NB4 (cell line): ENCODE measurements at regions not wholly inside any gene's neighbourhood (a gene's known extent, or its start where the extent isn't known, plus 50 kb on each side); places are given as distances from the start of the nearest gene placed in this dataset.

Experiments
- CTCF ChIP-seq: IDR thresholded peaks from one replicate; pipeline ENCODE4 v1.5.1; 2012; ENCODE audit warnings: low read depth, low read length
- POLR2A ChIP-seq: IDR thresholded peaks from 2 replicates; pipeline ENCODE4 v1.6.1; 2011; ENCODE audit warnings: mild to moderate bottlenecking; ENCODE audit not compliant: insufficient read length; ENCODE audit errors: extremely low read depth

GRCh38 chr12:118589162-118589561 lies 212.8 kb downstream of the SUDS3 start:
- TF ChIP-seq CTCF (no peak), POLR2A (no peak)
